Fibroblast of lung (primary cell): ENCODE measurements at regions not wholly inside any gene's neighbourhood (a gene's known extent, or its start where the extent isn't known, plus 50 kb on each side); places are given as distances from the start of the nearest gene placed in this dataset.

Experiments
- DNase-seq, 2 donors: peaks; one replicate each; pipeline versions ENCODE4 v3.0.0 to v3.0.0-alpha.2; 2010; ENCODE audit warnings: low read depth in 2 of 2
- H2AFZ ChIP-seq: 2 replicates; pipeline ENCODE4 v1.5.1; 2012; ENCODE audit warnings: low read length, control low read depth, inconsistent platforms
- H3K27ac ChIP-seq: 2 replicates; pipeline ENCODE4 v1.5.1; 2011; ENCODE audit warnings: low read length, control low read depth; ENCODE audit not compliant: insufficient read depth
- H3K27me3 ChIP-seq: 2 replicates; pipeline ENCODE4 v1.5.1; 2011; ENCODE audit warnings: mild to moderate bottlenecking, low read length; ENCODE audit not compliant: control insufficient read depth, insufficient read depth
- H3K36me3 ChIP-seq: 2 replicates; pipeline ENCODE4 v1.5.1; 2011; ENCODE audit warnings: low read length; ENCODE audit not compliant: control insufficient read depth, insufficient read depth
- H3K4me1 ChIP-seq: 2 replicates; pipeline ENCODE4 v1.5.1; 2011; ENCODE audit warnings: low read length; ENCODE audit not compliant: control insufficient read depth, insufficient read depth; ENCODE audit errors: extremely low read depth
- H3K4me2 ChIP-seq: 2 replicates; pipeline ENCODE4 v1.5.1; 2011; ENCODE audit warnings: low read length, control low read depth; ENCODE audit not compliant: insufficient read depth; ENCODE audit errors: extremely low read depth
- H3K4me3 ChIP-seq, 4 experiments: fragments of 200-600 bp in 1 of 4; sonication (generic) in 1 of 4; replicated peaks in 1 of 4; 2 replicates each; pipeline ENCODE4 v1.5.1; 2011 to 2016; ENCODE audit warnings: low read length in 4 of 4, low read depth in 3 of 4, mild to moderate bottlenecking in 3 of 4, control low read depth in 2 of 4, inconsistent platforms in 1 of 4, mixed read lengths in 1 of 4; ENCODE audit not compliant: insufficient read depth in 1 of 4; ENCODE audit errors: control extremely low read depth in 1 of 4
- H3K79me2 ChIP-seq: 2 replicates; pipeline ENCODE4 v1.5.1; 2012; ENCODE audit warnings: mild to moderate bottlenecking, low read length, inconsistent platforms; ENCODE audit not compliant: control insufficient read depth, insufficient read depth
- H3K9ac ChIP-seq: 2 replicates; pipeline ENCODE4 v1.5.1; 2011; ENCODE audit warnings: mild to moderate bottlenecking, low read length, control low read depth; ENCODE audit not compliant: insufficient read depth
- H3K9me3 ChIP-seq: 2 replicates; pipeline ENCODE4 v1.5.1; 2012; ENCODE audit warnings: low read depth, low read length; ENCODE audit not compliant: control insufficient read depth, insufficient read depth
- H4K20me1 ChIP-seq: 2 replicates; pipeline ENCODE4 v1.5.1; 2011; ENCODE audit warnings: low read length; ENCODE audit not compliant: control insufficient read depth, insufficient read depth; ENCODE audit errors: extremely low read depth
- CTCF ChIP-seq, 2 donors: IDR thresholded peaks in 1 of 2; conservative IDR thresholded peaks in 1 of 2; 1 replicate in 1 of 2; 2 replicates in 1 of 2; pipeline ENCODE4 v1.5.1; 2011 to 2012; ENCODE audit warnings: low read length in 2 of 2, control low read depth in 1 of 2, inconsistent platforms in 1 of 2, low read depth in 1 of 2, mild to moderate bottlenecking in 1 of 2
- EZH2 ChIP-seq: IDR thresholded peaks from 2 replicates; pipeline ENCODE4 v1.5.1; 2012; ENCODE audit warnings: low read length, control low read depth, mild to moderate bottlenecking; ENCODE audit errors: missing control alignments

- no peaks in the 10 kb centered on the region for H4K20me1 ChIP-seq
- no peak overlapping the region for H3K4me3 ChIP-seq
- no peaks in the 10 kb centered on the region for H3K9me3 ChIP-seq
- H3K9ac ChIP-seq = no peak overlapping the region
- H3K27ac ChIP-seq = no peak overlapping the region
- H3K4me2 ChIP-seq = no peak overlapping the region
- DNase-seq = no peak
- H3K27me3 ChIP-seq = no peaks in the 10 kb centered on the region
- H3K79me2 ChIP-seq = no peaks in the 10 kb centered on the region
- no peak overlapping the region for H2AFZ ChIP-seq
- TF ChIP-seq CTCF (conservative IDR thresholded peaks at IDR 0.05 in 1 of 2, IDR thresholded peaks at IDR 0.05 in 1 of 2; ENCODE audit: low read depth in 1 of 2, low read length in 2 of 2) = no peak
- no peak for TF ChIP-seq EZH2
- no peaks in the 10 kb centered on the region for H3K4me1 ChIP-seq
- no peaks in the 10 kb centered on the region for H3K36me3 ChIP-seq
Observed at GRCh38 chr2:16581241-16581640, 84.4 kb downstream of the CYRIA start.

GRCh38 chr2:16578081-16578480 is 87.6 kb downstream of the CYRIA start:
- no peaks in the 10 kb centered on the region for H3K9me3 ChIP-seq
- no peak for DNase-seq
- no peaks in the 10 kb centered on the region for H3K4me1 ChIP-seq
- H3K27me3 ChIP-seq = no peaks in the 10 kb centered on the region
- no peak for TF ChIP-seq CTCF (conservative IDR thresholded peaks at IDR 0.05 in 1 of 2, IDR thresholded peaks at IDR 0.05 in 1 of 2; ENCODE audit: low read depth in 1 of 2, low read length in 2 of 2)
- no peak for TF ChIP-seq EZH2
- H3K4me2 ChIP-seq = no peak overlapping the region
- H3K36me3 ChIP-seq = no peaks in the 10 kb centered on the region
- no peak overlapping the region for H3K27ac ChIP-seq
- H3K4me3 ChIP-seq = no peak overlapping the region
- no peaks in the 10 kb centered on the region for H4K20me1 ChIP-seq
- H3K79me2 ChIP-seq = no peaks in the 10 kb centered on the region
- H3K9ac ChIP-seq = no peak overlapping the region
- H2AFZ ChIP-seq = no peak overlapping the region

DNA sequence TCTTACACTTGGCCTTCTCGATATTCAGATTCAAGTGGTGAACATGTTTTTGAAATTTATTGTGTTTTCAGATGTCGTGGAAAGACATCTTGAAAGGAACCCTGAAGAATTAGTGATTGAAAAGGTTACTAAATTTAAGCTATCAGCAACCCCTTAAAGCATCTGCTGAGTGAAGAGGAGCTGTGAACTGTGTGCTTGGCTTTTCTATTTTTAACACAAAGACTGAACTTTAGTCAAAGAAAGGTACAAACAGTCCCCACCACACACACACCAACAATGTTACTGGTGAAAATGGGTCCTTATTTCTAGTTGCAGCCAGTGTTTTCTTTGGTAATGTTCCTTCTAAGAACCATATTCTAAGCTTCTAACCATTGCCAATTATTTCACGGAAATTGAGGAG is 95.1 kb downstream of the CYRIA start:
- H2AFZ ChIP-seq = no peak overlapping the region
- H3K27me3 ChIP-seq = no peaks in the 10 kb centered on the region
- no peaks in the 10 kb centered on the region for H3K79me2 ChIP-seq
- no peak overlapping the region for H3K4me2 ChIP-seq
- H3K4me3 ChIP-seq = no peak overlapping the region
- H4K20me1 ChIP-seq = no peaks in the 10 kb centered on the region
- no peak overlapping the region for H3K9ac ChIP-seq
- H3K36me3 ChIP-seq = no peaks in the 10 kb centered on the region
- H3K9me3 ChIP-seq = no peaks in the 10 kb centered on the region
- H3K4me1 ChIP-seq = no peaks in the 10 kb centered on the region
- no peak overlapping the region for H3K27ac ChIP-seq
- no peak for TF ChIP-seq EZH2
- no peak for TF ChIP-seq CTCF (conservative IDR thresholded peaks at IDR 0.05 in 1 of 2, IDR thresholded peaks at IDR 0.05 in 1 of 2; ENCODE audit: low read depth in 1 of 2, low read length in 2 of 2)
- no peak for DNase-seq
